ENCODE measurements at regions not wholly inside any gene's neighbourhood (a gene's known extent, or its start where the extent isn't known, plus 50 kb on each side); places are given as distances from the start of the nearest gene placed in this dataset.
"Not testable (repeated sequence)": the region's sequence is repeated elsewhere in the genome, so short reads cannot be mapped to it uniquely, and the experiment has no call there.

DNA sequence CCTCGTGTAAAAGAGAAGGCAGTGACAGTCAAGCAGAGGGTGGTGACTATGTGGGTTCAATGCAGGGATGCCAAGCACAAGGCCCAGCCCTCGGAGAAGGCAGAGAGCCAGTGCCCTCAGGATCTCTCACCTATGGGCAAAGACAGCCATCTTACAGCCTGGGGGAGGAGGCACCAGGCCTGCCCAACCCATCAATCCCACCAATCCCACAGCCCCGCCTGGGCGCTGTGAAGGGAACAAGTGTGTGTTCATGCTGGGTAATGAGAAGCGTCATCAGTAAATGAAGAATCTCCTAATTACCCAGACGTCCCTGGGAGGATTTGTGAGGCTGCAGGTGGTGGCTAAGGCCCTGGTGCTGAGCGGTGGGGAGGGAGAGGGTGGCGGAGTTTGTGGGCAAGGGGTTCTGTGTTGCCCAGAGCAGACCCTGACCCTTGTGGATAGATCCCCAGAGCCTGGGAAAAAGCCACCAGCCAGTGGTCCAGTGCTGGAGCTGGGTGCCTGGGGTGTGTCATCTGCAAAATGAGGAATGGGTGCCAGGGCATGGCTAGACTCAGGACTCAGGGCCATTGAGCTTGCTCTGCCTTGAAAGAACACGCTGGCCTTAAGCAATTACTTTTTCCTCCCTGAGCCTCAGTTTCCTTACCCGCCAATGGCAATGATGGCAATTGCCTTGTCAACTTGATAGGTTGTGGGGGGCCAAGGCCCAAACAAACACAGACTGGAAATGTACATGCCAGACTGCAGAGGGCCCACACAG is 128.1 kb upstream of the UNC5B start:
- no peak for DNase-seq

DNA sequence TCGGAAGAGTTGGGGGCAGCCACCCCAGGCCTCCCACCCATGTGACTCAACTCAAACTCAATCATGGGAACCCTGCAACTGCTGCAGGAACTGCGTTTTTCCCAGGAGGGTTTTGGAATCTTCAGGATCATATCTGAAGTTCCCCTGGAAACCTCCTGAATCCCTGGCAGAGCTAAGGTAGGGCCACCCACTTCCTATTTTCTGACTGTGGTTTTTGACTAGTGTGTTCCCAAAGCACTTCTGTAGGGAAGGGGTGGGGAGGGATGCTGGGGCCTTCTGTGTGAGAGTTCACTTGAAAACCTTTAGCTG is 127.6 kb upstream of the UNC5B start:
- DNase-seq, result no peak

DNA sequence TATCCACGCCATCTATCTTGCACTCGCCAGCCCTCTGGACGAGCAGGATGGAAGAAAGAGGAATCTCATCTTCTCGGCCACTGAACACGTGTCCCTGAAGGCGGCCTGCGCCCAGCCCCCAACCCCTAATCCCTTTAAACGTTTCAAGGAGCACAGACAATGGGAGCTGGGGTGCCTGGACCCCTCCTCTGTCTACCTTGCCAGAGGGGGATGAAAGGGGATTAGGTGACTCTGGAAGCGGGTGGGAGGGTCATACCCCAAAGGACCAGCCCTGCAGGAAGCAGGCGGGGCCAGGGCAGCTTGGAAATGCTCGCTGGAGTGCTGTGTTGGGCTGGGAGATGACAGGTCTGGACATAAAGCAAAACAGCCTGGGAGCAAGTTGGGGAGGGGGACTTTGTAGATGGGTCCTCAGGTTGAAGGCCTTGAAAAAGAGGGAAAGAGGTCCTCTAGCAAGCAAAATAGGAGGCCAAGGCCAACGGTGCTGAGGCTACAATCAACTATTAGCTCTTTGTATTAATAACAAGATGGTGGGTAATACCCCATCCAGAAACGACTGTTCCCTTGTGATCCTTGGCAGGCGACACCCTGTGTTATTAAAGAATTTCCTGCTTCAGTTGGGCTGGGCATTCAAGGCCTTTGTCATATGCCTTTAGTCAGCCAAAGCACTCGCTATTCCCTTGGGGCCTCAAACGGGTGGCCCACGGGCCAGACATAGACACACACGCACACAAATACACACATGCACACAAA is 126.5 kb upstream of the UNC5B start:
- no peak for DNase-seq

DNA sequence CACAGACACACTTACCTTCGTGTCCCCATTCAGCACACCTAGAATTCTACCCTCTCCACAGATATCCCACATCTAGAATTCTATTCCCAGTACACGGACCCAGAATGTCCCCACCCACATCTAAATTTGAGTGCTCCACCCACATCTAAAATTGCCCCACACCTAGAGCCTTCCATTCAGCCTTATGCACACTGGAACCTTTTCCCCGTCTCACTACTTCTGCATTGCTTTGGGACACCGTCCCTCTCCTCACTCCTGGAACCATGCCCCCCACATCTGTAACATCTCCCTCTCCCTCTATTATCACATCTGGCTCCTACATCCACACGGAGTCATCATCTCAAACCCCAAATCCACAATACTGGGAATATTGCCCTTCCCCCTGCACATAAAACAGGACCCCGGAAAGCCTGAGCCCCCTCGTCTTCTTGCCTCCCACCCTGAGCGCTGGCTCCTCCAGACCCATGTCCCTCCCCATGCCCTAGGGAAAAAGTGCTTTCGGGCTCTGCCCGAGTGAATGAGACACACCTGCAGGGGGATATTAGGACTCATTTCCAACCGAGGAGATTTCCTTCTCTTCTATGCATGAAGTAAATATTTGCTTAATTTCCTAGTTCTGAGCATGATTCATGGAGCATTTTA is 125.8 kb upstream of the UNC5B start:
- no peak for DNase-seq

DNA sequence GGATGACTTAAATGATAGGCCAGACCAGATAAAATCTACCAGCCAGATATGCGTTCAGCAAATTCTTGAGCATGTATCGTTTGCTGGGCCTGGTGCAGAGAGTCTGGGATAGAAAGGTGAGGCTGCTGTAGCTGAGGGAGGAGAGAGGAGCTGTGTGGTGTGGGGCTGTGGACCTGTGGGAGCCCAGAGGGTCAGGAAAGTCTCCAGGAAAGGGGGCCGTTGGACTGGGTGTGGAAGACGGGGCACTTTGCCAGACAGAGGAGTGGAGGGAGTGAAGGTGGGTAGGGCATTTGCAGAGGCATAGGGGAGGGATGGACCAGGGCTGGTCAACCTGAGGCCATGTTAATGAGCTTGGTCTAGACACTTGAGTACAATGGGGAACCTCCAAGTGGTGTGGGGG is 124.7 kb upstream of the UNC5B start:
- no peak for DNase-seq

DNA sequence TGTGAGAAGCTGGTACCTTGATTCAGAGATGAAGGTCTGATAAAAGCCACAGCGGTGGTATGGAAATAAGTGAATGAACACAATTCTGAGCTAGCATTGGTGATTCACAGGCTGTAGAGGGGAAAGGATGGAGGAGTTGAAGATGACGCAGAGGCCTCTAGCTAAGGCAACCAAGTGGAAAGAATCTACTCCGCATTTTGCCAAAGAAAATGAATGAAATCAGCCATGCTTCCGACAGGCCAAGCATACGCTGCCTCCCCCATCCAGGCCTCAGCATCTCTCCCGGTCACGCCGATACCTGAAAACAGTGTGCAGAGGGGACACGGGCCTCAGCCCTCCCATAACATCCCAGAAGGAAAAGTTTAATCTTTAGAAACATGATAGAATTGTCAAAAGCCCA is 124.3 kb upstream of the UNC5B start:
- no peak for DNase-seq

DNA sequence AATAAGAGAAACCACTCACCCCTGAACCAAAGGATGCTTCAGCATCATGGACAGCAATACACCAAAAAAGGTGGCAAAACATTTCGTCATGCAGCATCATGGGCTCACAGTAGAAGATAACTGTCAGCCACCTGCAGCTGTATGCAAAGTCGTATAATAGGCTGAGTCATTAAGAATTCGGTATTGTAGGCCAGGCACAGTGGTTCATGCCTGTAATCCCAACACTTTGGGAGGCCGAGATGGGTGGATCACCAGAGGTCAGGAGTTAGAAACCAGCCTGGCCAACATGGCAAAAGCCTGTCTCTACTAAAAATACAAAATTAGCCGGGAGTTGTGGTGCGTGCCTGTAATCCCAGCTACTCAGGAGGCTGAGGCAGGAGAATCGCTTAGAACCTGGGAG is 123.8 kb upstream of the UNC5B start:
- not testable (repeated sequence) for DNase-seq

DNA sequence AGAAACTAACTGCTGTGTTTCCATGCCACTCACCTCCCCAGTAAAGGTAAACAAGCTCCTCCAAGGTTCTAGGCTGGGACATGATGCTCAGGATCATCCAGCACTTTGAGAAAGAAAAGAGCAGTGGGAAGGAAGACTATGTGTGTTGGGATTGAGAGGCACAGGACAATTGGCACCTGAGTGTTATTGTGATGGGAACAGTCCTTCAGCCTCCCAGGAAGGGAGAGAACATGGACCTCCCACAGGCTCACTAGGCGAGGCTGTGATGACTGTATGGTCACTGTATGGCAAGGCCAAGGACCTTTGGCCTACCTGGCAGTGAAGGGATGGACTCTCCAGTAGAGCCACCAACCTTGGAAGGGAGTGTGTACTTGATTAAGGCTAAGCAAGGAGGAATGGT is 123.2 kb upstream of the UNC5B start:
- DNase-seq, result no peak

DNA sequence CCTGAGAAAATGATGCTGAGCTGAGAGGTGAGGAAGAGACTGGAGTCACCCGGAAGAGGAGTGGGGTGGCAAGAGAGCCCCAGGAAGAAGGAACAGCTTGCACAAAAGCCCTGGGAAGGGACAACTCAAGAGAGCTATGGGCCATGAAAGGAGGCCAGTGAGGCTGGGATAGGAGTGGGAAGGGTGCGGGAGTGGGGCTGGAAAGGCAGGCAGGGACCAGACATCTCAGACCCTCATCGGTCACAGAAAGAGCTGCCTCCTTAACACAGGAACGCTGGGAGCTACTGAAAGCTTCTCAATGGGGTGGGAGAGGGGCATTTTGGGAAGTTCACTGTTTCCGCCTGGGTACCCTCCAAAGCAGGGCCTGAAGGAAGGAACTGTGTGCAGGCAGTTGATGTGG is 122.0 kb upstream of the UNC5B start:
- DNase-seq, result no peak

DNA sequence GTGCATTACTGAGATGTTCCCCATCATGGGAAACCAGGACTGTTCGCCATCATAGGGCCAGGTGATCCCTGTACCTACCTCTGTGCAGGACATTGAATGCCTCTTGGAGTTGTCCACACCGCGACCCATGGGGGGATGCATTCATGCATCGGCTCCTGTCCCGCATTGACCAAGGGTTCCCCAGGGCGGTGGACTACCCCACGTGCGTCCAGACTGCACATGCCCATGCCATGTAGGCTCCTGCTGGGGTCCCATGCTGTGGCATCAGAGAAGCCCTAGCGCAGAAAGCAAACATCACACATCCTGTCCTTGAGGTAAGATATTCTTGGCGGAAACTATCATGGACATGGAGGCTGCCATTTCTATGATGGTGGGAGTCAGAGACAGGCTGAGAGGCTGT is 121.6 kb upstream of the UNC5B start:
- no peak for DNase-seq

DNA sequence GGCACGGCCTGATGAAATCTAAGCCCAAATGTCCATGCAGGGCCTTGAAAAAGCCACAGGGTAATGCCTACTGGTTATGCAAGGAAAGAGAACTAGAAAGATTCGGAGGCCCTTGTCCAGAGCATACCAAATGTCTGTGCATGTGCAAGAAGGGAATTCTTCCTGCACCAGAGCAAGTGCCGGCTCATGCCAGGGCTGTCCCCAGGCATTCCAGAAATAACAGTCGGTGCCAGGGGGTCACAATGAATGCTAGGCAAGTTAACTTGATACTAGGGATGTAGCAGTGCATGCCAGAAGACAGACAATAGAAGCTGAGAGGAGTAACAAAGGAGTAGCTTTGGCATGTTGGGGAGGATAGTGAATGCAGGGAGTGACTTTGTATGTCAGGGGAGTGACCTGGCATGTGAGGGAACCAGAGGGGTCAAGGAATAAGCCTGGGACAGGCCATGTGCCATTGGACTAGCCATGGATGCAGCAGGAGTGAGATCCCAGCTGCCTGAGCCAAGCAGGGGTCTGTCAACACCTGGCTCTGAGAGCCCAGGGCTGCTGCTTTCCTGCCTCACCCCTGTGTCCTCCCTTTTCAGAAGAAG is 119.5 kb upstream of the UNC5B start:
- DNase-seq, result no peak

DNA sequence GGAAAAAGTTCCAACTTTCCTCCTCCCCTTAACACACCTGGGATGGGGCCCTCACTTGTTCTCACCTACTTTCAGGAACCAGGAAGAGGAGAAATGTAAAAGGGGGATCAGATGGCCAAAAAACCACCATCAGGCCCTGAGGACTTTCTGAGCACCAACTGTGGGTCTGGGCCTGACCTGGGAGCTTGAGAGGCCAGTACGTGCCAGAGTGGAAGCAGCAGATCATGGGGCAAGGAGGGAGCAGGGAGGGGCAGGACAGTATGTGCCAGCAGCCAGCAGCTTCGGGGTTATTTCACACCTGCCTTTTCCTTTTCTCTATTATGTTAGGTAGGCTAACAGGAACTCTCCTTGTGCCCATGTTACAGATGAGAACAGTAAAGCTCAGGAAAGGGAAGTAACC is 118.8 kb upstream of the UNC5B start:
- no peak for DNase-seq

DNA sequence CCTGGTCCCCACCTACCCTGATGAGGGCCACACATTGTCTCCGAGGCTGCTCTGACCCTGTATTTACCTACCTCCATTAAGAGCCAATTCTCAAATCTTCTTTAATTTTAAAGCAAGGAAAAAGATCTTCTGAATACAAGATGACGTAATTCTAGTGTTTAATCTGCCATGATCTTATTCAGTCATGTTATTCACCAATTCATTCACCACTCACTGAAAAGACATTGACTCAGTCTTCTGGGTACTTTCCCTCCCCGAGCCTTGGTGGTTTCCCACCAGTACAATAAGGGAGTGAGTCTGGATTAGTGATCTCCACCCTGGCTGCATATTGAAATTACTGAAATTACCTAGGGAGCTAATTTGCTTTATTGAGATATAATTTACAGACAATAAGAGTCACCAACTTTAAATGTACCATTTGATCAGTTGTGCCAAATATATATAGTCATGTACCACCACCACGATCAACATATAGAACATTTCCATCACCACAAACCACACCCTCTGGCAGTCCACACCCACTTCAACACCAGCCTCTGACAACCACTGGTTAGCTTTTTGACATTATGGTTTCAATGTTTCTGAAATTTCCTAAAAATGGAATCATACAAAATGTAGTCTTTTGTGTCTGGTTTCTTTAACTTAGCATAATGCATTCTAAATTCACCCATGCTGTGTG is 117.5 kb upstream of the UNC5B start:
- no peak for DNase-seq

DNA sequence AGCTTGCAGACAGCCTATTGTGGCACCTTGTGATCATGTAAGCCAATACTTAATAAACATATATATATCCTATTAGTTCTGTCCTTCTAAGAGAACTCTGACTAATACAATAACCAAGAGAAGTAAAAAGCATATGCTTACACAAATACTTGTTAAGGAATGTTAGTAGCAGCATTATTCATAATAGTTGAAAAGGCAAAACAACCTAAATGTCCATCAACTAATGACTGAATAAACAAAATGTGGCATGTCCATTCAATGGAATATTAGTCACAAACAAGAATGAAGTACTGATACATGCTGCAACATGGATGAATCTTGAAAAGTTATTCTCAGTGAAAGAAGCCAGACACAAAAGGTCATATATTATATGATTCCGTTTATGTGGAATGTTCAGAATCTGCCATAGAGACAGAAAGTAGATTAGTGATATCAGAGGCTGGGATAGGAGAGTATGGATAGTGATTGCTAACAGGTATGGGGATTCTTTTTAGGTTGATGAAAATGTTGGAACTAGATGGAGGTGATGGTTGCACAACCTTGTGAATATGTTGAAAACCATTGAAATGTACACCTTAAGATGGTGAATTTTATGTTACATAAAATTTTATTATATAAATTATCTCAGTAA is 112.5 kb upstream of the UNC5B start:
- DNase-seq, result no peak

DNA sequence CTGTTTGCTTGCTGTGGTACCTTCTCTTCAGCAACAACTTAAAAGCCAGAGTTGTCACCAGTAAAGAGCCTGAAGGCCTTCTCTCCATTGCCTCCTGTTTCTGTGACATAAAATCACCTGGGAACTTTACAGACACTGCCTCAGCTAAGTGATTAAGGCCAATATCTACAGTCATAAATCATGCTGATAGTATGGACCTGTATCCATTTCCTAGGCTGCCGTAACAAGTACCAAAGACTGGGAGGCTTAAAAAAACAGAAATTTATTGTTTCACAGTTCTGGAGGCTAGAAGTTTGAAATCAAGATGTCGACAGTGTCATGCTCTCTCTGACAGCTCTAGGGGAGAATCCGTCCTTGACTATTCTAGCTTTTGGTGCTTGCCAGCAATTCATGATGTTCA is 108.4 kb upstream of the UNC5B start:
- DNase-seq, result no peak

DNA sequence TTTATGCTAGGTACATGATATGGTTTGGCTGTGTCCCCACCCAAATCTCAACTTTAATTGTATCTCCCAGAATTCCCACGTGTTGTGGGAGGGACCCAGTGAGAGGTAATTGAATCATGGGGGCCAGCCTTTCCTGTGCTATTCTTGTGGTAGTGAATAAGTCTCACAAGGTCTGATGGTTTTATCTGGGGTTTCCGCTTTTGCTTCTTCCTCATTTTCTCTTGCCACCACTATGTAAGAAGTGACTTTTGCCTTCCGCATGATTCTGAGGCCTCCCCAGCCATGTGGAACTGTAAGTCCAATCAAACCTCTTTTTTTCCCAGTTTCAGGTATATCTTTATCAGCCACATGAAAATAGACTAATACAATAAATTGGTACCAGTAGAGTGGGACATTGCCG is 106.2 kb upstream of the UNC5B start:
- DNase-seq, result not testable (repeated sequence)

DNA sequence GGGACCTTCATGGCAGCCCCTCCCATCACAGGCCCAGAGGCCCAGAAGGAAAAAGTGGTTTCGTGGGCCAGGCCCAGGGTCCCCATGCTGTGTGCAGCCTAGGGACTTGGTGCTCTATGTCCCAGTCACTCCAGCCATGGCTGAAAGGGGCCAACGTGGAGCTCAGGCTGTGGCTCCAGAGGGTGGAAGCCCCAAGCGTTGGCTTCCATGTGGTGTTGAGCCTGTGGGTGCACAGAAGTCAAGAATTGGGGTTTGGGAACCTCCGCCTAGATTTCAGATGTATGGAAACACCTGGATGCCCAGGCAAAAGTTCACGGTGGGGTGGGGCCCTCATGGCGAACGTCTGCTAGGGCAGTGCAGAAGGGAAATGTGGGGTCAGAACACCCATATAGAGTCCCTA is 105.3 kb upstream of the UNC5B start:
- DNase-seq, result not testable (repeated sequence)

DNA sequence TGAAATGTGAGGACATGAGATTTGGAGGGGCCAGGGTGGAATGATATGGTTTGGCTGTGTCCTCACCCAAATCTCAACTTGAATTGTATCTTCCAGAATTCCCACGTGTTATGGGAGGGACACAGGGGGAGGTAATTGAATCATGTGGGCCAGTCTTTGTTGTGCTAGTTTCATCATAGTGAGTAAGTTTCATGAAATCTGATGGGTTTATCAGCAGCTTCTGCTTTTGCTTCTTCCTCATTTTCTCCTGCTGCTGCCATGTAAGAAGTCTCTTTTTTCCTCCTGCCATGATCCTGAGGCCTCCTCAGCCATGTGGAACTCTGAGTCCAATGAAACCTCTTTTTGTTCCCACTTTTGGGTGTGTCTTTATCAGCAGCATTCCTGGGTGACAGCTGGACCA is 104.3 kb upstream of the UNC5B start:
- DNase-seq, result not testable (repeated sequence)

DNA sequence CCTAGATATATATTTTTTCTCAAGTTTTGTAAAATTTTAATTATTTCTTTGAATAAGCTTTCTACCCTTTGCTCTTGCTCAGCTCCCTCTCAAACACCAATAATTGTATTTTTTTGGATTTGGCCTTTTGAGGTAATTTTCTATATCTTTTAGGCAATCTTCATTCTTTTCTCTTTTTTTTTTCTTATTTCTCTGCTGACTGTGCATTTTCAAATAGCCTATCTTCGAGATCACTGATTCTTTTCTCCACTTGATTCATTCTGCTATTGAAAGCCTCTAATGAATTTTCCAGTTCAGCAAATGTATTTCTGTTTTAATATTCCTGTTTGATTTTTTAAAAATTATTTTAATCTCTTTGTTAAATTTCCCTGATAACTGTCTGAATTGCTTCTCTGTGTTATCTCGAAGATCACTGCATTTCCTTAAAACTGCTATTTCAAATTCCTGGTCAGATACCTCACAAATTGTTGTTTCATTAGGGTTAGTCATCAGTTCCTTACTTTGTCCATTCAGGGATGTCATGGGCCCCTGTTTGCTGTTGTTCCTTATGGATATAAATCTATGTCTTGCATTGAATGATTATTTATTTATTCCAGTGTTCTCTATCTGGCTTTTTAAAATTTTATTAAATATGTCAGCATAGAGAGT is 100.1 kb upstream of the UNC5B start:
- DNase-seq, result no peak

DNA sequence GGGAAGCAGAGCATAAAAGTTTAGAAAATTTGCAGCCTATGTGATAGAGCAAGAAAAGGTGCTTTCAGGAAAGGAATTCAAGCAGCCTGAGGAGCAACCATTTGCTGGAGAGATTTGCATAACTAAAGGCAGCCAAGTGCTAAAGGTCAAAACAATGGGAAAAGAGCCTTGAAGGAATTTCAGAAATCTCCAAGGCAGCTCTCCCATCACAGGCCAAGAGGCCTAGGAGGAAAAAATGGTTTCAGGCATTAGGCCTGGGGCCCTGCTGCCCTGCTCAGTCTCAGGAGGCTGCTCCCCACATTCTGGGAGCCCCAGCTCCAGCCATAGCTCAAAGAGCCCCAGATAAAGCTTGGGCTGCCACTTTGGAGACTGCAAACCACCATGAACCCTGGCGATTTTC is 95.9 kb upstream of the UNC5B start:
- DNase-seq, result no peak

DNA sequence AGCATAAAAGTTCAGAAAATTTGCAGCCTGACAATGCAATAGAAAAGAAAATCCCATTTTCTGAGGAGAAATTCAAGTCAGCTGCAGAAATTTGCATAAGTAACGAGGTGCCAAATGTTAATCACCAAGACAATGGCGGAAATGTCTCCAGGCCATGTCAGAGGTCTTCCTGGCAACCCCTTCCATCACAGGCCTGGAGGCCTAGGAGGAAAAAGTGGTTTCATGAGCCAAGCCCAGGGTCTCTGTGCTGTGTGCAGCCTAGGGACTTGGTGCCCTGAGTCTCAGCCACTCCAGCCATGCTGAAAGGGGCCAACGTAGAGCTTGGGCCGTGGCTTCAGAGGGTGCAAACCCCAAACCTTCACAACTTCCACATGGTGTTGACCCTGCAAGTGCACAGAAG is 94.8 kb upstream of the UNC5B start:
- DNase-seq, result not testable (repeated sequence)
